ENCODE measurements at regions not wholly inside any gene's neighbourhood (a gene's known extent, or its start where the extent isn't known, plus 50 kb on each side); places are given as distances from the start of the nearest gene placed in this dataset.
A peak's percentile ranks its signal among the peaks of the same experiment; 100 is the strongest.
"Not testable (repeated sequence)": the region's sequence is repeated elsewhere in the genome, so short reads cannot be mapped to it uniquely, and the experiment has no call there.

DNA sequence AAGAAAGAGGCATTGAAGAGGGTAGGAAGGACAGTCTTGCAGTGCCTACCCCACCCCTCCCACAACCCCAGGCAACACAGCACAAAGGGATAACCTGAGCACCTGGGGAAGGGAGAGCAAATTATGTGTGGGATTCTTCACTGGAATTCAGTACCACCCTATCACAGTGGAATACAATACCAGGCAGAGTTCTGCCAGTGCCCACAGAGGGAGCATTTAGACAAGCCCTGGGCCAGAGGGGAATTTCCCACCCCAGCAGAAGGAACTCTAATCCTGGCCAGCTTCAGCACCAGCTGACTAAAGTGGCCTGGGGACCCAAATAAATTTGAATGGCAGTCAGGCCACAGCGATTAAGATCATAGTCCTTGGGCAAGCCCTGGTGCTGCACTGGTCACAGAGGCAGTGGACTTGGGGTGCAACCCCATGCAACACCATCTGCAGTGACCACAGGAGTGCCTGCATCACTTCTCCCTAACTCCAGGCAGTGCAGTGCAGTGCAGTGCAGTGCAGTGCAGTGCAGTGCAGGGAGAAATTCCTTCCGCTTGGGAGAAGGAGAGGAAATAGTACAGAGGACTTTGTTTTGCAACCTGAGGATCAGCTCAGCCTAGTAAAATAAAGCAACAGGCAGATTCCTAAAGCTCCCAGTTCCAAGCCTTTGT is 147.8 kb upstream of the SRD5A2 start:
- in situ Hi-C loops (cut with MboI; ENCODE audit: low pct_unique_long_range_greater_than_20kb in 2 of 9, low sequenced_read_pairs in 9 of 9, unreplicated experiment in 9 of 9) = no loop called here
- H3K27ac ChIP-seq = no peak overlapping the region
- 100% methylated on average over 1 of the region's 2 CpGs; no CpG with 5 or more reads in 8 of the 10 experiments for whole genome bisulfite sequencing, 10 experiments
- H3K4me1 ChIP-seq (replicated peaks in 1 of 2) = no peaks in the 10 kb centered on the region
- peak in 1 of 8 experiments; percentile 19 for ATAC-seq (replicated peaks in 6 of 8)
- no peak overlapping the region for H3K4me3 ChIP-seq

DNA sequence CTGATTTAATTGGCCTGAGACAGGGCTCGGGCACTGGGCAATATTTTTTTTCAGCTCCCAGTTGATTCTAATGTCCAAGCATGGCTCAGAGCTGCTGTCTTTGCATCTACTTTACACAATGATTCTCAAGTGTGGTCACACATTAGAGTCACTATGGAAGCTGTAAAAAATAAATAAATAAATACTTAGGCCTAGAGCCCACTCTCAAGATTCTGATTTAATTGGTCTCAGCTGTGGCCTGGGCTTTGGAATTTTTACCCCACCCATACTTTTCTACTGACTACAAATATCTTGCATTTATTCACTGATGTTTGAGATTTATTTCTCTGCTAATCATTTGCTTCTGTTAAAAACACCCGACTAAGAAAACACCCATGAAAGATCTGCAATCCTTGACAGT is 145.7 kb upstream of the SRD5A2 start:
- in situ Hi-C loops (cut with MboI; ENCODE audit: low pct_unique_long_range_greater_than_20kb in 2 of 9, low sequenced_read_pairs in 9 of 9, unreplicated experiment in 9 of 9) = no loop called here
- 0 to 100% (median 88%) methylated on average over 1 to 2 of the region's 2 CpGs; no CpG with 5 or more reads in 1 of the 10 experiments for WGBS, 10 experiments
- Histone ChIP-seq H3K27ac (no peak overlapping the region), H3K4me1 (replicated peaks in 1 of 2) (no peaks in the 10 kb centered on the region), H3K4me3 (no peak overlapping the region)
- ATAC-seq (replicated peaks in 6 of 8) = peak in 2 of 8 experiments; percentile 72 to 78

DNA sequence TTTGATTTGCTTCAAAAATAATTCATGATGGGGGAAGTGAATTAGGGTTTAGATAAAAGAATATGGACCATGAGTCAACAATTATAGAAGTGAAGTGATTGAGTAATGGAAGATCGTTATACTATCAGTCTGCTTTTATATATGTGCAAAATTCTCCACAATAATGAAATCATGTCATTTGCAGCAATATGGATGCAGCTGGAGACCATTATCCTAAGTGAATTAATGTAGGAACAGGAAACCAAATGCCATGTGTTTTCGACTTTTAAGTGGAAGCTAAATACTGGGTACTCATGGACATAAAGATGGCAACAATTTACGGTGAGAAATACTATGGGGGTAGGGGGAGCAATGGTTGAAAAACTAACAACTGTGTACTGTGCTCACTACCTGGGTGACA is 144.7 kb upstream of the SRD5A2 start:
- no peak for ATAC-seq (replicated peaks in 6 of 8)
- in situ Hi-C loops (cut with MboI; ENCODE audit: low pct_unique_long_range_greater_than_20kb in 2 of 9, low sequenced_read_pairs in 9 of 9, unreplicated experiment in 9 of 9) = no loop called here

DNA sequence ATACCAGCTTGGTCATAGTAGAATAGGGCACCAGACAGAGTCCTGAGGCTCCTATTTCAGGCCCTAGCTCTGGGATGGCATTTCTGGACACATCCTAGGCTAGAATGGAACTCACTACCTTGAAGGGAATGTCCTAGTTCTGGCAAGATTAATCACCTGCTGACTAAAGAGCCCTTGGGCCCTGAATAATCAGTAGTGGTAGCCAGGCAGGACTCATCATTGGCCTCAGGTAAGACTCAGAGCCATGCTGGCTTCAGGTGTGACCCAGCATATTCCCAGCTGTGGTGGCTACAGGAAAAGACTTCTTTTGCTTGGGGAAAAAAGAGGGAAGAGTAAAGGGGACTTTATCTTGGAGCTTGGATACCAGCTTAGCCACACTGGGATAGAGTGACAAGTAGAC is 131.0 kb upstream of the SRD5A2 start:
- in situ Hi-C loops (cut with MboI; ENCODE audit: low pct_unique_long_range_greater_than_20kb in 2 of 9, low sequenced_read_pairs in 9 of 9, unreplicated experiment in 9 of 9) = no loop called here
- no peak overlapping the region for H3K27ac ChIP-seq
- no peak overlapping the region for H3K4me3 ChIP-seq
- no peaks in the 10 kb centered on the region for H3K4me1 ChIP-seq (replicated peaks in 1 of 2)
- ATAC-seq (replicated peaks in 6 of 8) = no peak

More for the DNA sequence above, 144.7 kb upstream of the SRD5A2 start:
- H3K27ac ChIP-seq = no peak overlapping the region
- 0 to 89% (median 63%) methylated on average over 1 to 3 of the region's 3 CpGs; no CpG with 5 or more reads in 2 of the 10 experiments for WGBS, 10 experiments
- no peak overlapping the region for H3K4me3 ChIP-seq
- H3K4me1 ChIP-seq (replicated peaks in 1 of 2) = no peaks in the 10 kb centered on the region

DNA sequence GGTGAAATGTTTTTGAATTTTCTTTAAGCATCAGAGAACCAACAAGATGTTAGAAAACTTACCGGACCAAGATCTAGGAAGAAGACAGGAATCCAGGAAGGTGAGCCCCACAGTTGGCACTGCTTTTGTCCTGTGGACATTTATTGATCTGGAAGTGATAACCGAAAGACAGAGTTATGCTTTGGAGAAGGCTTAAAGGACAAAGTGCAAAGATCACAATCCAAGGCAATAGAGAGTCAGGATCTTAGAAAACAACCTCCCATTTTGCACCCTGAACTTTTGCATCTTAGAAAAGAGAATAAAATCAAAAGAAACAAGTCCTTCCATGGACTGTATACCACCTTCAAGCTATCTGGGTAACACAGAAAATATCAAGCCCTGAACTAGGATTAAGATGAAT is 129.4 kb upstream of the SRD5A2 start:
- no peak for ATAC-seq (replicated peaks in 6 of 8)
- Histone ChIP-seq H3K4me1 (replicated peaks in 1 of 2) (no peaks in the 10 kb centered on the region), H3K27ac (no peak overlapping the region), H3K4me3 (no peak overlapping the region)
- WGBS, 10 experiments = 0 to 100% (median 83%) methylated on average over 1 to 2 of the region's 2 CpGs; no CpG with 5 or more reads in 1 of the 10 experiments
- in situ Hi-C loops (cut with MboI; ENCODE audit: low pct_unique_long_range_greater_than_20kb in 2 of 9, low sequenced_read_pairs in 9 of 9, unreplicated experiment in 9 of 9) = no loop called here

DNA sequence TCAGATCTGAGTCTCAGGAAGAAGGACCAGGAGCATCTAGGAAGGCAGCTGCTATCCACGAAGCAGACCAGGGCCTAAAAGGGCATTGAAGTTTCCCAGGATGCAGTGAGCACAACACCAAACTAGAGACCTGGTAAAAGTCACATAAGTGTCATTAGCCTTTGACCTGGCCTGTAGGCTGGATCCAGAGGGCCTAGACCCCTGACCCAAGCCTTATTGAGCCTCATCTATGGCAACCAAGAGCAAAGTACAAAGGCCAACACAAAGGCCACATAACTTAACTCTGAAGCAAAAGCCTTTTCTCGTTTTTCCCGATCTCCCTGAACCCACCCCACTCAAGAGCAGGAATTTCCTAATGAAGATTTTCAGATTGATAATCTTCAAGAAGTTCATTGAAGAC is 127.3 kb upstream of the SRD5A2 start:
- Histone ChIP-seq H3K27ac (no peak overlapping the region), H3K4me1 (replicated peaks in 1 of 2) (no peaks in the 10 kb centered on the region), H3K4me3 (no peak overlapping the region)
- in situ Hi-C loops (cut with MboI; ENCODE audit: low pct_unique_long_range_greater_than_20kb in 2 of 9, low sequenced_read_pairs in 9 of 9, unreplicated experiment in 9 of 9) = no loop called here
- 33 to 83% (median 65%) methylated on average over 1 to 3 of the region's 3 CpGs; no CpG with 5 or more reads in 2 of the 10 experiments for WGBS, 10 experiments
- ATAC-seq (replicated peaks in 6 of 8) = no peak

DNA sequence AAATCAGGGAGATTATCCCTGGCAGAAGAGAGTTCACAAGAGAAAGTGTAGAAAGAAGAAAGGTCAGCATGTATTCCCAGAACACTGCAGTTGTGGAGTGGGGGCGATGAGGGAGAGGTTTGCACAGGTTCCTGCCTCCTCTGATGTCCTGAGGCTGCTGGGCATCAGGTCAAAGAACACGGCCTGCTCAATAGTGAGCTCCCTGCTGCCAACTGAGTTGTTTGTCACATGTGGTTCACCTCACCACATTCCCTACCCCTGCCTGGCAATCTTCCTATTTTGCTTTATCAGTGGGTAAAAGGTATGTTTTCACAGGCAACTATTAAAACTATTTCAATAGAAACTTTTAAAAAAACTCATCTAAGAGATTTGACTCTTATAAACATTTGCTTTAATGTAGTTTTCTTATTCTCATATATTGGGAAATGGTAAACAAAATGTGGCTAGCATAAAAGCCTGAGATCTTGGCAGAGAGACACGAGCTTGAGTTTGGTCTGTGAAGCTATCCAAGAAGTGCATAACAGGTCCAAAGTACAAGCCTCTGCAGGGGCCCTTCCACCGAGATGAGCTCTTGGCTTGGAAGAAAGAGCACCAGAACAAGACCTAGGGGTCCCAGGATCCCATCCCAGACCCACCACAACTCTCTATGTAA is 123.9 kb upstream of the SRD5A2 start:
- Histone ChIP-seq H3K27ac (no peak overlapping the region), H3K4me3 (no peak overlapping the region), H3K4me1 (replicated peaks in 1 of 2) (no peaks in the 10 kb centered on the region)
- no peak for ATAC-seq (replicated peaks in 6 of 8)
- in situ Hi-C loops (cut with MboI; ENCODE audit: low pct_unique_long_range_greater_than_20kb in 2 of 9, low sequenced_read_pairs in 9 of 9, unreplicated experiment in 9 of 9) = no loop called here
- WGBS, 10 experiments = 0 to 60% (median 35%) methylated on average over 1 to 3 of the region's 4 CpGs

DNA sequence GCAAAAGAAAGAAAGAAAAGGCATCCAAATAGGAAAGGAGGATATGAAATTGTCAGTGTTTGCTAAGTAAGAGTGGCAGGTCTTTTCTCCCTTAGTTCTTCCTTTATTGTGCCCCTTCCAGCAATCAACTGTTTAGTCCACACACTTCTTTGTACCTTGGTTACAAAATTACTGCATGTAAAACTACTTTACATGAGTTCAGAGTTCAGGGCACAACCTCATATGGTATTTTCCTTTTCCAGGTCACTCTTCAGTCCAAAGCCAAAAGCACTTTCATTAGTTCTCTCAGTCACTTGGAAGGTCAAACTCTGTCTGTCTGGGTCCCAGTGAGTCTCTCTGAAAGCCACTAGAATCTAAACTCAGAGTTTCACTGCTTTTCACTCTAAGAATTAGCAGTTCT is 122.5 kb upstream of the SRD5A2 start:
- ATAC-seq (replicated peaks in 6 of 8) = no peak
- Histone ChIP-seq H3K4me3 (no peak overlapping the region), H3K4me1 (replicated peaks in 1 of 2) (no peaks in the 10 kb centered on the region), H3K27ac (no peak overlapping the region)
- in situ Hi-C loops (cut with MboI; ENCODE audit: low pct_unique_long_range_greater_than_20kb in 2 of 9, low sequenced_read_pairs in 9 of 9, unreplicated experiment in 9 of 9) = no loop called here

DNA sequence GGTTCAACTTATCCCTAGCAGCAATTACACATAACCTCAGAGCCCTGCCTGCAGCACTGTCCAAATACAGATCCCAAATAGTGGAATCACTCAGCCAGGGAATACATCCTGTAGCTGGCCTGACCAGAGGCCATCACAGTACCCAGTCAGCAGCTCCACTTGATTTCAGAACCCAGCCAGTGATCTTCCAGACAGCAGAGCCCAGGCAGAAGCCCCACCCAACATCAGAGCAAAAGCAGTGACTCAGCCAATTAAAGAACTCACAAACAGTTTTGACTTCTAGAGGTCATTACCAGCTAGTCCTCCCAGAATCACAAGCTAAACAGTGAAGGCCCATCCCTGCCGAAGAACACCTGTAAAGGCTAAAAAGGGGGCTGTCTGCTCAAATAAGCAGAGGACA is 118.0 kb upstream of the SRD5A2 start:
- H3K4me1 ChIP-seq (replicated peaks in 1 of 2) = no peaks in the 10 kb centered on the region
- peak in 2 of 8 experiments; percentile 76 to 92 for ATAC-seq (replicated peaks in 6 of 8)
- WGBS, 10 experiments = 0 to 88% (median 69%) methylated on average over 1 of the region's 1 CpG; no CpG with 5 or more reads in 1 of the 10 experiments
- H3K4me3 ChIP-seq = no peak overlapping the region
- in situ Hi-C loops (cut with MboI; ENCODE audit: low pct_unique_long_range_greater_than_20kb in 2 of 9, low sequenced_read_pairs in 9 of 9, unreplicated experiment in 9 of 9) = no loop called here
- H3K27ac ChIP-seq = no peak overlapping the region

DNA sequence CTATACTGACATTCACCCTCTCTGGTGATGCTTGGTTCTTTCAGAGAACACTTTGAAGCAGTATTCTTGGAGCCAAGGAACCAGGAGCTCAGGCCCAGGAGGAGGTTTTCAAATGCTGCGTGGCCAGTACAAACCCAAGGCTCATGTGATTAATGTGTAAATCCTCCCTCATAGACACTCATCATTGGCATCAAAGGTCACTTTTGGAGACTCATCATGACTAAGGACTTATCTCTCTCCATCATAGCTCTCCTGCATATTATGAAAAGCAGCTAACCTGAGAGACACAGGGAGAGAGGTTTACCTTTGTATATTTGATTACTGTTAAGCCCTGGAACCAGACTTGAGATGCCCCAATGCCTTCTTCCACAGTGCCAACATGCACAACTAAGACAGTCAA is 115.3 kb upstream of the SRD5A2 start:
- peak in 2 of 8 experiments; percentile 22 to 23 for ATAC-seq (replicated peaks in 6 of 8)
- WGBS, 10 experiments = 17 to 80% (median 60%) methylated on average over 1 of the region's 1 CpG; no CpG with 5 or more reads in 5 of the 10 experiments
- in situ Hi-C loops (cut with MboI; ENCODE audit: low pct_unique_long_range_greater_than_20kb in 2 of 9, low sequenced_read_pairs in 9 of 9, unreplicated experiment in 9 of 9) = no loop called here
- no peak overlapping the region for H3K27ac ChIP-seq
- no peak overlapping the region for H3K4me3 ChIP-seq
- H3K4me1 ChIP-seq (replicated peaks in 1 of 2) = no peaks in the 10 kb centered on the region

DNA sequence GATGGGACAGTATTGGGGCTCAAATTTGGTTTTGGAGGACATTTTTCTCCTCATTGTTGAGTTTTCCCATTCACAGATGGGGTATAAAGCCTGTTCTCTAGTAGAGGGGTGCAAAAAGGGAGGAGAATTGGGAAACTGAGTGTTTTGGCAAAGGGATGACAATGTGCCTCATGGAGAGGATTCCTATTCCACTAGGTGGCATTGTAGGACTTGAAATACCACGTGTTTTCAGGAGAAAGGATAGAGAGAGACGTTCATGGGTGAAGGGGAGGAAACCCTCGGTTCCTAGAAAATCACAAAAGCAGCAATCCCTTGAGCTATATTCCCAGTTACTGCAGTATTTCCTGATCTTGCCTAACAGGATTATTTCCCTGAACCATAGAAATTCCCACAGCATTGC is 113.7 kb upstream of the SRD5A2 start:
- WGBS, 10 experiments = 0 to 49% (median 11%) methylated on average over 1 to 3 of the region's 3 CpGs; no CpG with 5 or more reads in 3 of the 10 experiments
- peak in 2 of 8 experiments; percentile 57 to 61 for ATAC-seq (replicated peaks in 6 of 8)
- no peak overlapping the region for H3K27ac ChIP-seq
- in situ Hi-C loops (cut with MboI; ENCODE audit: low pct_unique_long_range_greater_than_20kb in 2 of 9, low sequenced_read_pairs in 9 of 9, unreplicated experiment in 9 of 9) = no loop called here
- H3K4me3 ChIP-seq = no peak overlapping the region
- H3K4me1 ChIP-seq (replicated peaks in 1 of 2) = no peaks in the 10 kb centered on the region

DNA sequence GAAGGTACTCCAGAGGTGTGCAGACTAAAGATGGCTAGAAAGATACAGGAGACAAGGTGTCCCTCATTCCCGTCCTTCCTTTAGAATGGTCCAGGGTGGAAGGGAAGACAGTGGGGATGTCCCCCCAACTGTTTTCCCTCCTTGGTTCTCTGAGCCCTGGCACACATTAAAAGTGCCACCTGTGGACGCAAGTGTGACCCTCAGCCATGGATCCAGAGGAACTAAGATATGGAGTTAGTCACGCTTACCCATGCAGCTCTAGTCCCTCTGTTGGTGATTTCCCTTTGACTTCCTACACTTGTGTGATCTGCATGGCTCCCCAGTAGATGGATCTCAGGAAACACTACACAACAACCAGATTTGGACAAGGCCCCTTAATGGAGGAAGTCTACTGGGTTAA is 113.1 kb upstream of the SRD5A2 start:
- H3K27ac ChIP-seq = no peak overlapping the region
- no peak overlapping the region for H3K4me3 ChIP-seq
- in situ Hi-C loops (cut with MboI; ENCODE audit: low pct_unique_long_range_greater_than_20kb in 2 of 9, low sequenced_read_pairs in 9 of 9, unreplicated experiment in 9 of 9) = no loop called here
- ATAC-seq (replicated peaks in 6 of 8) = no peak
- no peaks in the 10 kb centered on the region for H3K4me1 ChIP-seq (replicated peaks in 1 of 2)
- WGBS, 10 experiments = 0 to 100% (median 40%) methylated on average over 1 to 2 of the region's 3 CpGs; no CpG with 5 or more reads in 5 of the 10 experiments

DNA sequence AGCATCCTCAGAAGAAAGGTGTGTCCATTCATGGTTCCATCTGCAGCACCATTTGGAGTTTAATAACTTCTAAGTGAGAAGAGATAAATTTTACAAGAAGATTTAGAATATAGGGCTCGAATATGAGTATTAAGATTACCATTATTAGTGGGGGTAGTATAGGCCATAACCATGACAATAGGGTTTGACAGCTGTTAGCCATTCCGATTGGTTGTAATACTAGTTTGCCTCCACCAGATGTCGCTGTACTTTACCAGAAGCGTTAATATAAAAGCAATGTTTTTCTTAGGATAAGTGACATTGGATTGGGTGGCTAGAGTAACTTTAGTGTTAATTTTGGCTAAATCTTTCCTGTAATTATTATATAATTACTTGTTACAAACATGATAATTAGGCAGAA is 107.5 kb upstream of the SRD5A2 start:
- in situ Hi-C loops (cut with MboI; ENCODE audit: low pct_unique_long_range_greater_than_20kb in 2 of 9, low sequenced_read_pairs in 9 of 9, unreplicated experiment in 9 of 9) = no loop called here
- no peak overlapping the region for H3K4me3 ChIP-seq
- no peak overlapping the region for H3K27ac ChIP-seq
- 0 to 100% (median 69%) methylated on average over 1 to 4 of the region's 4 CpGs; no CpG with 5 or more reads in 1 of the 10 experiments for WGBS, 10 experiments
- H3K4me1 ChIP-seq (replicated peaks in 1 of 2) = no peaks in the 10 kb centered on the region
- ATAC-seq (replicated peaks in 6 of 8) = no peak

DNA sequence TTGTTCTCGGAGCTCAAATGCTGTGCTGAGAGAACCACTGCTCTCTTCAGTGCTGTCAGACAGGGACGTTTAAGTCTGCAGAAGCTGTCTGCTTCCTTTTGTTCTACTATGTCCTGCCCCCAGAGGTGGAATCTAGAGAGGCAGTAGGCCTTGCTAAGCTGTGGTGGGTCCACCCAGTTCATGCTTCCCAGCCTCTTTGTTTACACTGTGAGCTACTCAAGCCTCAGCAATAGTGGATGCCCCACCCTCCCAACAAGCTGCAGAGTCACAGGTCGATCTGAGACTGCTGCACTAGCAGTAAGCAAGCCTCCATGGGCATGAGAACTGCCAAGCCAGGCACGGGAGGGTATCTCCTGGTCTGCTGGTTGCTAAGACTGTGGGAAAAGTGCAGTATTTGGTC is 102.8 kb upstream of the SRD5A2 start:
- H3K4me1 ChIP-seq (replicated peaks in 1 of 2); H3K27ac ChIP-seq; H3K4me3 ChIP-seq; in situ Hi-C loops (cut with MboI; ENCODE audit: low pct_unique_long_range_greater_than_20kb in 2 of 9, low sequenced_read_pairs in 9 of 9, unreplicated experiment in 9 of 9): not testable (repeated sequence)
- WGBS, 10 experiments = 0 to 100% (median 18%) methylated on average over 1 to 3 of the region's 4 CpGs; no CpG with 5 or more reads in 6 of the 10 experiments
- ATAC-seq (replicated peaks in 6 of 8) = peak in 2 of 8 experiments; percentile 75 to 78

All from motor neuron (in vitro differentiated cells).